Vagina (tissue), 2 donors: ENCODE measurements at regions not wholly inside any gene's neighbourhood (a gene's known extent, or its start where the extent isn't known, plus 50 kb on each side); places are given as distances from the start of the nearest gene placed in this dataset.

Source experiments
- POLR2A ChIP-seq, 2 donors: fragments of 450-650 bp; IDR thresholded peaks; one replicate each; pipeline ENCODE4 v1.6.1; 2017; ENCODE audit warnings: antibody characterized with exemption in 2 of 2, mild to moderate bottlenecking in 2 of 2, moderate library complexity in 2 of 2
- POLR2AphosphoS5 ChIP-seq, 2 donors: sonication (generic); formaldehyde crosslinking; IDR thresholded peaks; one replicate each; pipeline ENCODE4 v1.9.0; 2017; ENCODE audit warnings: antibody characterized with exemption in 2 of 2, mild to moderate bottlenecking in 2 of 2, low read depth in 1 of 2; ENCODE audit not compliant: insufficient read depth in 1 of 2
- TF ChIP-seq, protein P1 (sequence below), 3 experiments: fragments of 450-650 bp in 2 of 3; fragments of 200-600 bp in 1 of 3; sonication (generic) in 1 of 3; IDR thresholded peaks; one replicate each; pipeline ENCODE4 v1.5.1; 2017 to 2019; ENCODE audit warnings: antibody characterized with exemption in 3 of 3, mild to moderate bottlenecking in 2 of 3, moderate library complexity in 2 of 3

DNA sequence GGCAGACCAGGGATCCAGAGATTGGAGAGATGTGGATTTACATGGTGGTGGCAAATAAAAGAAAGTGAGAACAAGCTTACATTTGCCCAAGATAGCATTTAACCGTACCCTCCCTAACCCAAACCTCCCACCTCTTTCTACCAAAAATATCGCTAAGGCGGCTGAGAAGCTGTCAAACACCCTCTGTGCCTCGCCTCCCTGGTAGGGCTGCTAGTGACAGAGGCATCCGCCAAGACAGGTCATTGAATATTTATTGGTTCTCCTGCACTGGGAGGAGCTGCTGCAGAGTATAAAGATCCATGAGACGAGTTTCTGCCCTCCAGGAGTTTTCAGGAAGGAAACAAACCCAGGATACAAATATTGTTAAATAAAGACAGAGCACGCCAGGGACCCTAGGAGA is 107.3 kb upstream of the TMC3 start:
- TF ChIP-seq POLR2A (IDR thresholded peaks at IDR 0.05) (no peak), POLR2AphosphoS5 (IDR thresholded peaks at IDR 0.05; ENCODE audit: insufficient read depth in 1 of 2, low read depth in 1 of 2) (no peak)
- TF ChIP-seq, protein P1, sequence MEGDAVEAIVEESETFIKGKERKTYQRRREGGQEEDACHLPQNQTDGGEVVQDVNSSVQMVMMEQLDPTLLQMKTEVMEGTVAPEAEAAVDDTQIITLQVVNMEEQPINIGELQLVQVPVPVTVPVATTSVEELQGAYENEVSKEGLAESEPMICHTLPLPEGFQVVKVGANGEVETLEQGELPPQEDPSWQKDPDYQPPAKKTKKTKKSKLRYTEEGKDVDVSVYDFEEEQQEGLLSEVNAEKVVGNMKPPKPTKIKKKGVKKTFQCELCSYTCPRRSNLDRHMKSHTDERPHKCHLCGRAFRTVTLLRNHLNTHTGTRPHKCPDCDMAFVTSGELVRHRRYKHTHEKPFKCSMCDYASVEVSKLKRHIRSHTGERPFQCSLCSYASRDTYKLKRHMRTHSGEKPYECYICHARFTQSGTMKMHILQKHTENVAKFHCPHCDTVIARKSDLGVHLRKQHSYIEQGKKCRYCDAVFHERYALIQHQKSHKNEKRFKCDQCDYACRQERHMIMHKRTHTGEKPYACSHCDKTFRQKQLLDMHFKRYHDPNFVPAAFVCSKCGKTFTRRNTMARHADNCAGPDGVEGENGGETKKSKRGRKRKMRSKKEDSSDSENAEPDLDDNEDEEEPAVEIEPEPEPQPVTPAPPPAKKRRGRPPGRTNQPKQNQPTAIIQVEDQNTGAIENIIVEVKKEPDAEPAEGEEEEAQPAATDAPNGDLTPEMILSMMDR (IDR thresholded peaks at IDR 0.05), result no peak
